Keratinocyte (primary cell): ENCODE measurements at regions not wholly inside any gene's neighbourhood (a gene's known extent, or its start where the extent isn't known, plus 50 kb on each side); places are given as distances from the start of the nearest gene placed in this dataset.

Source experiments
- EZH2 ChIP-seq: IDR thresholded peaks from one replicate; pipeline ENCODE4 v1.6.1; 2012; ENCODE audit warnings: inconsistent platforms, mild to moderate bottlenecking, low read length, moderate library complexity
- TF ChIP-seq, protein P1 (sequence below), 3 experiments: IDR thresholded peaks in 1 of 3; conservative IDR thresholded peaks in 1 of 3; optimal IDR thresholded peaks in 1 of 3; 2 replicates in 2 of 3; 3 replicates in 1 of 3; pipeline versions ENCODE3 to v1.5.1; 2011; ENCODE audit warnings: low read length in 3 of 3, mild to moderate bottlenecking in 3 of 3, moderate library complexity in 2 of 3, control low read depth in 1 of 3, inconsistent platforms in 1 of 3; ENCODE audit not compliant: insufficient read depth in 2 of 3; ENCODE audit errors: extremely low read depth in 1 of 3

DNA sequence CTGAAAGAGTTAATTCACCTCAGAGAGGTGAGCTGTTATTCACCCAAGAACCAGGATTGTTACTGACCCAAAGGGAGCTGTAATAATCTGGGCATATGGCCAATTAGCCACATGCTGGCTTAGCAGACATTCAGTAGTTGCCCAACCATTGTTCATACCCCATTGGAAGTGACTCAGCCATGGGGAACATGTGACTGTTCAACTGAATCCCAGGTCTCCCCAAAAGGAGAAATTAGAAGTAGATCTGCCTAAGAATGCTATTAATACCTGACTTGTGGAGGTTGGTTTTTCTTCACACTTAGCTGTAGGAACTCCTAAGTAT, 272.6 kb upstream of the UBE2E3 start:
- TF ChIP-seq, protein P1, sequence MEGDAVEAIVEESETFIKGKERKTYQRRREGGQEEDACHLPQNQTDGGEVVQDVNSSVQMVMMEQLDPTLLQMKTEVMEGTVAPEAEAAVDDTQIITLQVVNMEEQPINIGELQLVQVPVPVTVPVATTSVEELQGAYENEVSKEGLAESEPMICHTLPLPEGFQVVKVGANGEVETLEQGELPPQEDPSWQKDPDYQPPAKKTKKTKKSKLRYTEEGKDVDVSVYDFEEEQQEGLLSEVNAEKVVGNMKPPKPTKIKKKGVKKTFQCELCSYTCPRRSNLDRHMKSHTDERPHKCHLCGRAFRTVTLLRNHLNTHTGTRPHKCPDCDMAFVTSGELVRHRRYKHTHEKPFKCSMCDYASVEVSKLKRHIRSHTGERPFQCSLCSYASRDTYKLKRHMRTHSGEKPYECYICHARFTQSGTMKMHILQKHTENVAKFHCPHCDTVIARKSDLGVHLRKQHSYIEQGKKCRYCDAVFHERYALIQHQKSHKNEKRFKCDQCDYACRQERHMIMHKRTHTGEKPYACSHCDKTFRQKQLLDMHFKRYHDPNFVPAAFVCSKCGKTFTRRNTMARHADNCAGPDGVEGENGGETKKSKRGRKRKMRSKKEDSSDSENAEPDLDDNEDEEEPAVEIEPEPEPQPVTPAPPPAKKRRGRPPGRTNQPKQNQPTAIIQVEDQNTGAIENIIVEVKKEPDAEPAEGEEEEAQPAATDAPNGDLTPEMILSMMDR (optimal IDR thresholded peaks at IDR 0.05 in 1 of 3, IDR thresholded peaks at IDR 0.05 in 1 of 3, conservative IDR thresholded peaks at IDR 0.05 in 1 of 3; ENCODE audit: extremely low read depth in 1 of 3, insufficient read depth in 2 of 3, low read length in 3 of 3) = no peak
- no peak for TF ChIP-seq EZH2
